ENCODE measurements at regions not wholly inside any gene's neighbourhood (a gene's known extent, or its start where the extent isn't known, plus 50 kb on each side); places are given as distances from the start of the nearest gene placed in this dataset.

DNA sequence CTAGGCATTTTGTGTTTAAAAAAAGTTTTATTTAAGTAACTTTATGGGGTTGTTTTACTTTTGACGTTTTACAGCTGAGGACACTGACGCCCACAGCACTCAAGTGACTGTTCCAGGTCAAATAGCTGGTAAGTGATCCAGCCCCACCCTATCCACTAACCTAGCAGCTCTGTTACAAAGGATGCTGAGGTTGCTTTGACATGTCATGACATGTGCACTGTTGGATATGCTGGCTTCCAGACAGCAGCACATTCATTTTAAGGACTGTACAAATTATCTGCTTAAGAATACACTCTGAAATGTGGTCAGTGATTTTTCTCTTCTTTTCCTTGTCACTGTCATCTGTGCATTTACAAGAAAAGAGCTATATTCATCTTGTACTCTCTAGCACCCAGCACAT is 417.5 kb downstream of the ZEB2 start:
- ChIA-PET POLR2A (no interaction called here), CTCF (no interaction called here)
- Histone ChIP-seq H3K27ac (ENCODE audit: low read depth, low read length) (no peak overlapping the region), H3K9me3 (ENCODE audit: control insufficient read depth, insufficient read depth, low read length) (peaks cover 7% of the 10 kb centered on the region), H3K4me3 (ENCODE audit: low read depth, low read length) (no peak overlapping the region), H3K27me3 (ENCODE audit: control insufficient read depth, insufficient read depth, low read length) (no peaks in the 10 kb centered on the region)
- no peak for DNase-seq (ENCODE audit: low read depth, low spot score)
- TF ChIP-seq, protein P1, sequence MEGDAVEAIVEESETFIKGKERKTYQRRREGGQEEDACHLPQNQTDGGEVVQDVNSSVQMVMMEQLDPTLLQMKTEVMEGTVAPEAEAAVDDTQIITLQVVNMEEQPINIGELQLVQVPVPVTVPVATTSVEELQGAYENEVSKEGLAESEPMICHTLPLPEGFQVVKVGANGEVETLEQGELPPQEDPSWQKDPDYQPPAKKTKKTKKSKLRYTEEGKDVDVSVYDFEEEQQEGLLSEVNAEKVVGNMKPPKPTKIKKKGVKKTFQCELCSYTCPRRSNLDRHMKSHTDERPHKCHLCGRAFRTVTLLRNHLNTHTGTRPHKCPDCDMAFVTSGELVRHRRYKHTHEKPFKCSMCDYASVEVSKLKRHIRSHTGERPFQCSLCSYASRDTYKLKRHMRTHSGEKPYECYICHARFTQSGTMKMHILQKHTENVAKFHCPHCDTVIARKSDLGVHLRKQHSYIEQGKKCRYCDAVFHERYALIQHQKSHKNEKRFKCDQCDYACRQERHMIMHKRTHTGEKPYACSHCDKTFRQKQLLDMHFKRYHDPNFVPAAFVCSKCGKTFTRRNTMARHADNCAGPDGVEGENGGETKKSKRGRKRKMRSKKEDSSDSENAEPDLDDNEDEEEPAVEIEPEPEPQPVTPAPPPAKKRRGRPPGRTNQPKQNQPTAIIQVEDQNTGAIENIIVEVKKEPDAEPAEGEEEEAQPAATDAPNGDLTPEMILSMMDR (IDR thresholded peaks at IDR 0.05; ENCODE audit: low read depth, low read length), result no peak

DNA sequence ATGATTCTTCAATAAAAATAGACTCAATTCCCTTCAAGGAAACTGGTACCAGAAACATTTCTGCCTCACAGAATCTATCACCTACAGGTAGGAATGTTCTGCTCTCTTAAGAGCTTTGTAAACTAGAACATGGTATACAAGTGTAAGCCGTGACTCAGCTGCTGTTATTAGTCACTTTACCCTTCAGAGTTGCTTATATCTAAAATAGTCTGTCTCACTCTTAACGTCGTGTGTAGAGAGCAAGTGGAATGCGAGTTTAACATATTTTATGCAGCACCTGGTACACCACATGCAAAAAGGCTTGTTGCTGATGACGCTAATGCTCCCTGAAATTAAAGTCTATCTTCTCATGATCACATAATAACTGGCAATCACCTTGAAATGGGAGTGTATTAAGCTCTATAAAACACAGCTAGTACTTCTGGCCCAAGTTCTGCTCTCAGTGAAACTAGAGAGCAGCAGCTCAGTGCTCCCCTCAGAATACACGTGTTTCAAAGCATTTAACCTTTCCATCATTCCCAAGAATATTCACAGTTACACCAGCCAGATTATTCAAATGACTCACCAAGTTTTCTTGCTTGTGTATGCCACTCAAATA is 420.0 kb downstream of the ZEB2 start:
- ChIA-PET CTCF (interaction anchor here (0.6 to 2.6 kb wide), 7 partner anchors 12 to 1545 kb away, joined by 3 to 15 read pairs (median 3); no protein-coding TSS in a partner anchor), POLR2A (interaction anchor here (0.6 to 1.3 kb wide), 2 partner anchors 17 to 394 kb away, joined by 4 read pairs; no protein-coding TSS in a partner anchor)
- TF ChIP-seq, protein P1 (IDR thresholded peaks at IDR 0.05; ENCODE audit: low read depth, low read length), result peak; percentile 71
- Histone ChIP-seq H3K27me3 (ENCODE audit: control insufficient read depth, insufficient read depth, low read length) (no peaks in the 10 kb centered on the region), H3K27ac (ENCODE audit: low read depth, low read length) (peak overlapping the region; percentile 62), H3K4me3 (ENCODE audit: low read depth, low read length) (no peak overlapping the region; the same call in 1 of the 2 replicates), H3K9me3 (ENCODE audit: control insufficient read depth, insufficient read depth, low read length) (peaks cover 7% of the 10 kb centered on the region)
- DNase-seq (ENCODE audit: low read depth, low spot score), result peak; percentile 91

DNA sequence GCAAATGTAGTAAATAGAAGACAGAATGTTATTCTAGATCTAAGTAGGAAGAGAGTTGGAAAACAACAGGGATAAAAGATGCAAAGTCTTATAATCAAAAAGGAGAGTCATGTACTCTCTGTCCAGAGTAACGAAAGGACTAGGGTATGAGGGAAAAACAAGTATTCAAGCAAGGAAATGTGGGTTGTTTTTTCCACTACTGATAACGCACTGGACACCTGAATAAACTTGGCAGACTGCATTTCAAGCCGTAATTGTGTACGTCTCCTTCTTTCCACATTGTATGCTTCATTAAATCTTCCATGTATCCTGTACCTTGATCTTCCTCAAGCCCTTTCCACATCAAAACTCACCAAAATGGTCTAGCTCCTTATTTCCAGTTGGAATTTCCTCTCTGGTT is 420.6 kb downstream of the ZEB2 start:
- Histone ChIP-seq H3K27me3 (ENCODE audit: control insufficient read depth, insufficient read depth, low read length) (no peaks in the 10 kb centered on the region), H3K9me3 (ENCODE audit: control insufficient read depth, insufficient read depth, low read length) (peaks cover 4% of the 10 kb centered on the region), H3K4me3 (ENCODE audit: low read depth, low read length) (no peak overlapping the region), H3K27ac (ENCODE audit: low read depth, low read length) (no peak overlapping the region)
- CTCF ChIA-PET, result interaction anchor here (0.6 to 2.6 kb wide), 8 partner anchors 12 to 1546 kb away, joined by 3 to 15 read pairs (median 4); no protein-coding TSS in a partner anchor
- TF ChIP-seq, protein P1 (IDR thresholded peaks at IDR 0.05; ENCODE audit: low read depth, low read length), result no peak
- POLR2A ChIA-PET, result interaction anchor here (1.3 kb wide), 1 partner anchor 16 kb away, joined by 4 read pairs; no protein-coding TSS in a partner anchor
- DNase-seq (ENCODE audit: low read depth, low spot score), result no peak

DNA sequence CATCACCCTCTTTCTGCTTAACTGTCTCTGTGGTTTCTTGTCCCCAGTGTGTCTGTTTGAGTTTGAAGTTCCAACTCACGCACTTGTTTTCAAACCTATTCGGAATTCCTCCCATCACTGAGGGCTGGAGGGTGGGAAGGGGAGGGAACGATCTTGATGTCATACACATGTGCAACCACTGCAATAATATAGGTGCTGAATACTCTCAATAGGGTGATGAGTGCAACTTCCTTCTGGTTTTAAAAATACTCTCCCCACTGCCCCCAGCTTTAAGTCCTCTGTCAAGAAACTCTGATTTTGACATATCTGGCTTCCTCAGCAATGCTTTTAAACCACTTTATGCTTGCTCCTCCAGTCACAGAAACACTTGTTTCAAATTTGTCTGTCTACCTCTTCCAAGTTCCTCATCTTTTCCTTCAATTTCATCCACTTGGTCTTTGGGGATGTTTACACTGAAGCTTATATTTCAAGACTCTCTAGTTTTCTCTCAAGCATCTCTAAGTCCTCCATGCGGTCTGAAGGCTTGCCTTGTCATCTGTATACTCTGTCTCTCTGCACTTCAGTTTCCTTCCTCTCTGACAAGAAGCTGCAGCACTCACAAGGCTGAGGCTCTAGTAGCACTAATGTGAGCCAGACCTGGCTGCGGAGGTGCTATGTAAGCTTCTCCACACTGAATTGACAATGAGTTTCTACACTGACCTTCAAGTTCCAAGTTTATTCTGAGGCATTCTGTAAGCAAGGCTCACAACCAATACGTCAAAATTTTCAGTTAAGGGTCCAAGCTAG is 422.3 kb downstream of the ZEB2 start:
- no peak for DNase-seq (ENCODE audit: low read depth, low spot score)
- no peaks in the 10 kb centered on the region for H3K27me3 ChIP-seq (ENCODE audit: control insufficient read depth, insufficient read depth, low read length)
- no peaks in the 10 kb centered on the region for H3K9me3 ChIP-seq (ENCODE audit: control insufficient read depth, insufficient read depth, low read length)
- H3K4me3 ChIP-seq (ENCODE audit: low read depth, low read length), result no peak overlapping the region
- TF ChIP-seq, protein P1 (IDR thresholded peaks at IDR 0.05; ENCODE audit: low read depth, low read length), result no peak
- ChIA-PET CTCF (interaction anchor here (1.1 to 2.6 kb wide), 2 partner anchors 15 to 585 kb away, joined by 3 to 15 read pairs; no protein-coding TSS in a partner anchor), POLR2A (no interaction called here)
- no peak overlapping the region for H3K27ac ChIP-seq (ENCODE audit: low read depth, low read length)

DNA sequence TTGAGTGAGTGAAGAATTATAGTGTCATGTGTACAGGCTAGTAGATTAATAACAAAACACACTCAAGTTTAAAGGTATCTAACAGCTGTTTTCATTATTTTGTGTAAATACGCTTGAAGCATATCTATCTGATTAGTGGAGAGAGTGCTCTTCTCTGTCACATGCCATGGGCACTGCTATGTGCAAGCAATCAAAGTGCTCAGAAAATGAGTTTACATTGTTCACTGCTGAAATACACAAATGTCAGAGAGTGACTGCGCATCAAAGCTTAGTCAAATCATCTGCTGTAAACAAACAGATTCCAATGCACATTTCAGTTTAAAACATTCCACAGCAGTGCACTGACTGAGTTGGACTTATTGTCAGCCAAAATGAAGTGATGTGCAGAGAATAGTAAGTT is 423.4 kb downstream of the ZEB2 start:
- POLR2A ChIA-PET, result interaction anchor here (0.8 kb wide), 1 partner anchor 12 kb away, joined by 3 read pairs; no protein-coding TSS in a partner anchor
- CTCF ChIA-PET, result no interaction called here
- TF ChIP-seq, protein P1 (IDR thresholded peaks at IDR 0.05; ENCODE audit: low read depth, low read length), result no peak
- Histone ChIP-seq H3K27ac (ENCODE audit: low read depth, low read length) (no peak overlapping the region), H3K27me3 (ENCODE audit: control insufficient read depth, insufficient read depth, low read length) (no peaks in the 10 kb centered on the region), H3K9me3 (ENCODE audit: control insufficient read depth, insufficient read depth, low read length) (no peaks in the 10 kb centered on the region), H3K4me3 (ENCODE audit: low read depth, low read length) (no peak overlapping the region)
- DNase-seq (ENCODE audit: low read depth, low spot score), result peak; percentile 52
